Sigmoid colon (tissue), 6 donors: ENCODE measurements at regions not wholly inside any gene's neighbourhood (a gene's known extent, or its start where the extent isn't known, plus 50 kb on each side); places are given as distances from the start of the nearest gene placed in this dataset.

ENCODE experiments used
- DNase-seq: peaks from one replicate; pipeline ENCODE4 v3.0.0-alpha.2; 2019
- H3K27ac ChIP-seq, 4 donors: fragments of 200-600 bp; sonication (generic); one replicate each; pipeline ENCODE4 v1.5.1; 2016 to 2019; ENCODE audit warnings: mild to moderate bottlenecking in 1 of 4
- H3K27me3 ChIP-seq, 3 donors: fragments of 200-600 bp; sonication (generic); one replicate each; pipeline ENCODE4 v1.5.1; 2019; ENCODE audit warnings: mild to moderate bottlenecking in 1 of 3
- H3K36me3 ChIP-seq, 4 donors: fragments of 200-600 bp; sonication (generic); one replicate each; pipeline ENCODE4 v1.5.1; 2016 to 2019
- H3K4me1 ChIP-seq, 4 donors: fragments of 200-600 bp; sonication (generic); one replicate each; pipeline ENCODE4 v1.5.1; 2017 to 2019
- H3K4me3 ChIP-seq, 4 donors: fragments of 200-600 bp; sonication (generic); one replicate each; pipeline ENCODE4 v1.5.1; 2017 to 2019; ENCODE audit warnings: mild to moderate bottlenecking in 2 of 4, moderate library complexity in 1 of 4
- H3K9me3 ChIP-seq, 4 donors: fragments of 200-600 bp in 3 of 4; sonication (generic) in 3 of 4; one replicate each; pipeline versions ENCODE4 v1.5.1 to v1.6.1; 2013 to 2019
- EP300 ChIP-seq, 4 donors: sonication (generic); formaldehyde crosslinking; IDR thresholded peaks; one replicate each; pipeline ENCODE4 v1.6.1; 2017; ENCODE audit warnings: antibody characterized with exemption in 4 of 4
- POLR2A ChIP-seq, 2 donors: fragments of 450-650 bp; IDR thresholded peaks; one replicate each; pipeline ENCODE4 v1.6.1; 2016; ENCODE audit warnings: antibody characterized with exemption in 2 of 2, mild to moderate bottlenecking in 2 of 2, moderate library complexity in 2 of 2
- POLR2AphosphoS5 ChIP-seq, 4 donors: sonication (generic); formaldehyde crosslinking; IDR thresholded peaks; one replicate each; pipeline ENCODE4 v1.6.1; 2017; ENCODE audit warnings: antibody characterized with exemption in 4 of 4
- WGBS, 2 donors: extraction: QIAGEN DNeasy Blood & Tissue Kit; methylation state at CpG; one replicate each; pipeline ENCODE4 v1.1.7; 2013; 5-methylcytosine and 5-hydroxymethylcytosine counted together
- intact Hi-C: fragments of 100-400 bp; cut with DNase I; formaldehyde crosslinking; loops from one replicate; pipeline ENCODE4 v1.15.1; 2023
- TF ChIP-seq, protein P1 (sequence below), 4 experiments: fragments of 450-650 bp in 3 of 4; fragments of 200-600 bp in 1 of 4; IDR thresholded peaks; one replicate each; pipeline ENCODE4 v1.5.1; 2016 to 2019; ENCODE audit warnings: antibody characterized with exemption in 4 of 4, mild to moderate bottlenecking in 3 of 4, moderate library complexity in 2 of 4
- donor health status: healthy with polysubstance abuse.
- donor health status: healthy.

DNA sequence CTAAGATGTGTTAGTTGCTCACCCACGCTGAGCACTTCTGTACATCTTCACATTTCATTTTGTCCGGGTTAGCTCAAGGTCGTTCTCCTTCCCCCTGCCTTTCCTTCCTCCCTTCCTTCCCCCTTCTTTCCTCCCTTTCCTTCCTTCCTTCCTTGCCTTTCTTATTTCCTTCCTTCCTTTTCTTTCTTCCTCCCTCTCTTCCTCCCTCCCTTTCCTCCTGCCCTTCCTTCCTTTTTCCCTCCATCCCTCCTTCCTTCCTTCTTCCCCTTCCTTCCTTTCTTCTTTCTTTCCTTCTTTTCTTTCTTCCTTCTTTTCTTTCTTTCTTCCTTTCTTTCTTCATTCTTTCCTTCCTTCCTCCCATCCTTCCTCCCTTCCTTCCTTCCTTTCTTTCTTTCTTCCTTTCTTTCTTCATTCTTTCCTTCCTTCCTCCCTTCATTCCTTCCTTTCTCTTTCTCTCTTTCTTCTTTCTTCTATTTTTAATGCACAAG lies 129.8 kb downstream of the FAM174B start:
- no peak overlapping the region for H3K27ac ChIP-seq
- no peaks in the 10 kb centered on the region for H3K27me3 ChIP-seq
- H3K4me1 ChIP-seq, result peaks cover 0 to 12% (median 9%) of the 10 kb centered on the region in 4 donors
- intact Hi-C loops, result loop anchor here (10.0 kb wide), 1 partner anchor 431 kb away; no protein-coding TSS in a partner anchor
- WGBS, 2 donors, result 51 to 54% methylated on average over 3 of the region's 3 CpGs
- H3K9me3 ChIP-seq, result no peaks in the 10 kb centered on the region
- DNase-seq, result no peak
- no peaks in the 10 kb centered on the region for H3K36me3 ChIP-seq
- H3K4me3 ChIP-seq, result no peak overlapping the region
- TF ChIP-seq, protein P1, sequence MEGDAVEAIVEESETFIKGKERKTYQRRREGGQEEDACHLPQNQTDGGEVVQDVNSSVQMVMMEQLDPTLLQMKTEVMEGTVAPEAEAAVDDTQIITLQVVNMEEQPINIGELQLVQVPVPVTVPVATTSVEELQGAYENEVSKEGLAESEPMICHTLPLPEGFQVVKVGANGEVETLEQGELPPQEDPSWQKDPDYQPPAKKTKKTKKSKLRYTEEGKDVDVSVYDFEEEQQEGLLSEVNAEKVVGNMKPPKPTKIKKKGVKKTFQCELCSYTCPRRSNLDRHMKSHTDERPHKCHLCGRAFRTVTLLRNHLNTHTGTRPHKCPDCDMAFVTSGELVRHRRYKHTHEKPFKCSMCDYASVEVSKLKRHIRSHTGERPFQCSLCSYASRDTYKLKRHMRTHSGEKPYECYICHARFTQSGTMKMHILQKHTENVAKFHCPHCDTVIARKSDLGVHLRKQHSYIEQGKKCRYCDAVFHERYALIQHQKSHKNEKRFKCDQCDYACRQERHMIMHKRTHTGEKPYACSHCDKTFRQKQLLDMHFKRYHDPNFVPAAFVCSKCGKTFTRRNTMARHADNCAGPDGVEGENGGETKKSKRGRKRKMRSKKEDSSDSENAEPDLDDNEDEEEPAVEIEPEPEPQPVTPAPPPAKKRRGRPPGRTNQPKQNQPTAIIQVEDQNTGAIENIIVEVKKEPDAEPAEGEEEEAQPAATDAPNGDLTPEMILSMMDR (IDR thresholded peaks at IDR 0.05), result no peak
- TF ChIP-seq POLR2AphosphoS5 (IDR thresholded peaks at IDR 0.05) (no peak), POLR2A (IDR thresholded peaks at IDR 0.05) (no peak), EP300 (IDR thresholded peaks at IDR 0.05) (no peak)

DNA sequence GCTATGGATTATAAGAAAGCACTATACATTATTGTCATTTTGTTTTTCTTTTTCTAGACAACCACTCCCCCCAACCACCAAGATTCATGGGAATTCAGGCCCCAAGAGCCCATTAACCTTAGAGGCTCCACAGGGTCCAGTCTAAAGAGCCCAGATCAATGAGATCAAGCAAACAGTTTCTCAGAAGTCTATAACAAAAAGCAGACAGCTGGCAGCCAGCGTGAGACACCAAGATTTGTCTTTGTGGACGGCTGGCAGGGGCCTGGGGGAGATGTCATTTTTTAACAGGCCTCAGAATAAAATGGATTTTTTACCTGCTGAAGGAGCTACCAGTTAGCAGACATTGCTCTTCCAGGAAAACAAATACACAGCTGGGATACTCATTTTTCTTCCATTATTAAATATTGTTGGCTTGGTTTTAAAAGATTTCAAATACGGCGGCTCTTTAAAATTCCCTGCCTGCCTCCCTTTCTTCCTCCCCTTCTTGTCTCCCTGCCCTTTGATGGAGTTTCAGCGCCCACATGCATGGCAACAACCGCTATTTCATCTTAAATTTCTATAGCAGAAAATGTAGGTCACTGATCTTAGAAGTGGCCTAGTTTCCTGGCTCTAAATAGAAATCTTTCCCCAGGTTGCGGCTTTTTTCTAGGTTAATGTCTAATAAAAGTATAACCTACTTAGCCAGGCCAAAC lies 130.6 kb downstream of the FAM174B start:
- DNase-seq, result no peak
- no peak for TF ChIP-seq POLR2AphosphoS5 (IDR thresholded peaks at IDR 0.05)
- Histone ChIP-seq H3K36me3 (no peaks in the 10 kb centered on the region), H3K9me3 (no peaks in the 10 kb centered on the region), H3K4me3 (no peak overlapping the region), H3K27ac (no peak overlapping the region), H3K27me3 (no peaks in the 10 kb centered on the region), H3K4me1 (peaks cover 0 to 12% (median 9%) of the 10 kb centered on the region in 4 donors)
- 85 to 92% methylated on average over 7 of the region's 7 CpGs for WGBS, 2 donors
- intact Hi-C loops, result loop anchor here (5.0 to 10.0 kb wide), 2 partner anchors 92 to 430 kb away; no protein-coding TSS in a partner anchor

DNA sequence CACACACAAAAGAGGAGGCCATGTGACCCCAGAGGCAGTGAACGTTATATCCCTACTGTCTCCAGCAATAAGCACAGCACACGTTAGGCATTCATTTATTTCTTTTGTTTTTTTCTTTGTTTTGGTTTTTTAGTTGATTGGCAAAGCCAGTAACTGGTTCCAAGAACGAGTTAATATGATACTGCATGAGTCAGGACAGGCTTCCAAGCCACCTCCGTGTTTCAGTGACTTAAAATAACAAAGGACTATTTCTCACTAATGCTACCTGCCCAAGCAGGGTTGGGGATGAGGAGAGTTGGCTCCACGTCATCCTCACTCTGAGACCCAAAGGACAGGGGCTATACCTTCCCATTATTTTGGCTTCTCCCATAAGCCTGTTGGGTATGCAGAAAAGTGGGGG lies 130.5 kb downstream of the ST8SIA2 start:
- Histone ChIP-seq H3K36me3 (no peaks in the 10 kb centered on the region), H3K9me3 (no peaks in the 10 kb centered on the region), H3K27me3 (no peaks in the 10 kb centered on the region), H3K27ac (no peak overlapping the region), H3K4me3 (no peak overlapping the region), H3K4me1 (peaks cover 0 to 12% (median 9%) of the 10 kb centered on the region in 4 donors)
- no peak for DNase-seq
- 63 to 84% methylated on average over 5 of the region's 5 CpGs for WGBS, 2 donors
- TF ChIP-seq POLR2AphosphoS5 (IDR thresholded peaks at IDR 0.05) (no peak), POLR2A (IDR thresholded peaks at IDR 0.05) (no peak), EP300 (IDR thresholded peaks at IDR 0.05) (no peak)
- TF ChIP-seq, protein P1 (IDR thresholded peaks at IDR 0.05), result no peak
- intact Hi-C loops, result loop anchor here (5.0 to 10.0 kb wide), 2 partner anchors 93 to 429 kb away; no protein-coding TSS in a partner anchor

DNA sequence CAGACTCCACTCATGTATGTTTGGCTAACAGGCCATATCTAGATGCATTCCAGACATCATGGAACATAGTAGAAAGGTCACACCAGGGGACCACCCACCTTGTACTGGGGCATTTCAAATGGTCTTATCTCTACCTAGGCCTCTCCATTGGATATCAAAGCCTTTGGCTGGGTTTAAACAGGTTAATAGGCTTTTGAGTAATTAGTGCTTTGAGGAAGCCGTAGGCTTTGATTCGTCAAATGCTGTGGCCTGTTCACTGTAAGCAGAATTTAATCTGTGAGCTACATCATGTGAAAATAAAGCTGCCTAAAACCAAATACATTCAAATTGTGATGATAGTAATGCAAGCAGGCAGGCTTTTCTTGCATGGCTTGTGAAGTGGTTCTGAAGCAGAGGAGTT lies 129.5 kb downstream of the ST8SIA2 start:
- no peaks in the 10 kb centered on the region for H3K36me3 ChIP-seq
- H3K4me3 ChIP-seq, result no peak overlapping the region
- H3K9me3 ChIP-seq, result no peaks in the 10 kb centered on the region
- WGBS, 2 donors, result 95 to 96% methylated on average over 2 of the region's 2 CpGs
- peaks cover 0 to 12% (median 9%) of the 10 kb centered on the region in 4 donors for H3K4me1 ChIP-seq
- DNase-seq, result no peak
- TF ChIP-seq POLR2AphosphoS5 (IDR thresholded peaks at IDR 0.05) (no peak), POLR2A (IDR thresholded peaks at IDR 0.05) (no peak), EP300 (IDR thresholded peaks at IDR 0.05) (no peak)
- TF ChIP-seq, protein P1 (IDR thresholded peaks at IDR 0.05), result no peak
- no peaks in the 10 kb centered on the region for H3K27me3 ChIP-seq
- H3K27ac ChIP-seq, result no peak overlapping the region
- intact Hi-C loops, result loop anchor here (5.0 to 10.0 kb wide), 2 partner anchors 94 to 428 kb away; no protein-coding TSS in a partner anchor

DNA sequence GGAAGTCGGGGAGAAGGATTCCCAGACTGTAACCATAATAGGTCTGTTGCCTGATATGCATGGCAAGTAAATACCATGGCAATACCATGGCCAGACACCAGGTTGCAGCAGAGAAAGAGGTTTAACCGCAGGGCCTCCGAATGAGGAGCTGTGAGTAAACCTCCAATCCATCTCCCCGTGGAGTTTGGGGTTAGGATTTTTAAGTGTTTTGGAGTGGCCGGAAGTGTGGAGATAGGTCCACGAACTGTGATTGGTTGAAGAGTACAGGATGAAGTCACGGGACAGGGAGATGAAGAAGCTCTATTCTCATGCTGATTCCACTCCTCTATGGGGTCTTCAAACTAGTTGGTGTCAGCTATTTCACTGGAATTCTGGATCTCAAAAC lies 127.9 kb downstream of the ST8SIA2 start:
- H3K27ac ChIP-seq, result peak overlapping the region in 2 of 4 donors; percentile 31 to 43

More for the DNA sequence above, 127.9 kb downstream of the ST8SIA2 start:
- Histone ChIP-seq H3K9me3 (no peaks in the 10 kb centered on the region), H3K4me1 (no peaks in the 10 kb centered on the region), H3K27me3 (no peaks in the 10 kb centered on the region), H3K4me3 (no peak overlapping the region), H3K36me3 (no peaks in the 10 kb centered on the region)
- peak; percentile 89 for DNase-seq
- intact Hi-C loops, result loop anchor here (1.0 to 10.0 kb wide), 4 partner anchors 96 to 427 kb away; no protein-coding TSS in a partner anchor
- WGBS, 2 donors, result 3 to 10% methylated on average over 7 of the region's 7 CpGs
- TF ChIP-seq POLR2A (IDR thresholded peaks at IDR 0.05) (no peak), POLR2AphosphoS5 (IDR thresholded peaks at IDR 0.05) (peak in 1 of 4 donors; percentile 20)
- TF ChIP-seq, protein P1 (IDR thresholded peaks at IDR 0.05), result peak; percentile 71 to 89 (median 85)
